Fibroblast of villous mesenchyme (primary cell): ENCODE measurements at regions not wholly inside any gene's neighbourhood (a gene's known extent, or its start where the extent isn't known, plus 50 kb on each side); places are given as distances from the start of the nearest gene placed in this dataset.

Experiments
- DNase-seq: peaks from one replicate; pipeline ENCODE4 v3.0.0-alpha.2; 2010; ENCODE audit warnings: low read depth
- H3K4me3 ChIP-seq: 2 replicates; pipeline ENCODE4 v1.5.1; 2011; ENCODE audit warnings: low read depth, mild to moderate bottlenecking, low read length
- TF ChIP-seq, protein P1 (sequence below): IDR thresholded peaks from 2 replicates; pipeline ENCODE4 v1.5.1; 2012; ENCODE audit warnings: low read depth, mild to moderate bottlenecking, low read length; ENCODE audit not compliant: insufficient read depth

DNA sequence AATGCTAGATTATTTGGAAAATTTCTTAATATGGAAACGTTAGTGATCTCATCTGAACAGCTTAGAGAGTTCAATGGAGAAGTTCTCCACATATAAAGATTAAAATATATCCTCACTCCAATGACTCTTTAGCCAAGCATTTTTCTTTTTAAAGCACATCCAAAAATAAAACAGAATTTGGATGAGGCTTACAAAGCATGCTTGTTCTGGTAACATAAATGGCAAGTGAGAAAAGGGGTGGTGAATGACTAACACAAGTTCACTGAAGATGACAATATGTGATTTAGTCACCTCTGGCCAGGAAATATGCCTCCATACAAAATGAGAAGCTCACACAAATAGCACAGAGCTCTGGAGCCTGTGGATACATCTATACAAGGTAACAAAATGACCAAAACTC is 253.0 kb downstream of the PCDH20 start:
- TF ChIP-seq, protein P1, sequence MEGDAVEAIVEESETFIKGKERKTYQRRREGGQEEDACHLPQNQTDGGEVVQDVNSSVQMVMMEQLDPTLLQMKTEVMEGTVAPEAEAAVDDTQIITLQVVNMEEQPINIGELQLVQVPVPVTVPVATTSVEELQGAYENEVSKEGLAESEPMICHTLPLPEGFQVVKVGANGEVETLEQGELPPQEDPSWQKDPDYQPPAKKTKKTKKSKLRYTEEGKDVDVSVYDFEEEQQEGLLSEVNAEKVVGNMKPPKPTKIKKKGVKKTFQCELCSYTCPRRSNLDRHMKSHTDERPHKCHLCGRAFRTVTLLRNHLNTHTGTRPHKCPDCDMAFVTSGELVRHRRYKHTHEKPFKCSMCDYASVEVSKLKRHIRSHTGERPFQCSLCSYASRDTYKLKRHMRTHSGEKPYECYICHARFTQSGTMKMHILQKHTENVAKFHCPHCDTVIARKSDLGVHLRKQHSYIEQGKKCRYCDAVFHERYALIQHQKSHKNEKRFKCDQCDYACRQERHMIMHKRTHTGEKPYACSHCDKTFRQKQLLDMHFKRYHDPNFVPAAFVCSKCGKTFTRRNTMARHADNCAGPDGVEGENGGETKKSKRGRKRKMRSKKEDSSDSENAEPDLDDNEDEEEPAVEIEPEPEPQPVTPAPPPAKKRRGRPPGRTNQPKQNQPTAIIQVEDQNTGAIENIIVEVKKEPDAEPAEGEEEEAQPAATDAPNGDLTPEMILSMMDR, result no peak
- H3K4me3 ChIP-seq, result no peak overlapping the region
- no peak for DNase-seq

DNA sequence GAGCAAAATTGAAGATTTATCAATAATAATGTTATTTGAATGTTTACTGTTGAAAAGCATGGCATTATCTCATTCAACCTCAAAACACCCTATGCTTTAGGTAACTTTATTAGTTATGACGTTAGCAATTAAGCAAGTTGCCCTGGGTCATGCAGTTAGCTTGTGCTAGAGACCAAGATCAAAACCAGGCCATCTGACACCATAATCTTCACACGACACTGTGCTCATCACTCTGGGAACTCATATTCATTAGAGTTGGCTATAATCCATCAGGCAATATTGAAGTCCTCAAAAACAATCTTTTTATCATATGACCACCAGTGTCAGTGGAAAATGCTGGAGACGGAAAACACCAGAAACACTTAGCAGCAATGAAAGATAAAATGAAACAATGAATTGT is 253.5 kb downstream of the PCDH20 start:
- DNase-seq, result no peak
- TF ChIP-seq, protein P1, result no peak
- no peak overlapping the region for H3K4me3 ChIP-seq

DNA sequence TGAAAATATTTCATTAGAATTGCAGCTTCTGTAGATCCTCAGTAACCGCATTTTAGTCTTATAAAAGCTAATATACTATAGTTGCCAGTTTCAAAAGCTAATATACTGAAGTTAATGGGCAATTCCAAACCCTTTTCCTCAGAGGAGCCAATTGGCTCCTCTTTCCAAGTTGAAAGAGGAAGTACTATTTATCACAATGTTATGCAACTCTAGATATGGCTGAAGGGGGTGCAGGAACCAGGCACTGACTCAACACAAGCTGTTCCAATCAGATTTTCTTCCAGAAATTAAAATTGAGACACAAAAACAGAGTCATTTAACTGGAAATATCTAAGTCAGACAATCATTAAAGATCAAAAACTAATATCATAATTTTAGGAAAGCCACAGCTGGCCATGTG is 258.9 kb downstream of the PCDH20 start:
- TF ChIP-seq, protein P1, result no peak
- no peak for DNase-seq
- no peak overlapping the region for H3K4me3 ChIP-seq

DNA sequence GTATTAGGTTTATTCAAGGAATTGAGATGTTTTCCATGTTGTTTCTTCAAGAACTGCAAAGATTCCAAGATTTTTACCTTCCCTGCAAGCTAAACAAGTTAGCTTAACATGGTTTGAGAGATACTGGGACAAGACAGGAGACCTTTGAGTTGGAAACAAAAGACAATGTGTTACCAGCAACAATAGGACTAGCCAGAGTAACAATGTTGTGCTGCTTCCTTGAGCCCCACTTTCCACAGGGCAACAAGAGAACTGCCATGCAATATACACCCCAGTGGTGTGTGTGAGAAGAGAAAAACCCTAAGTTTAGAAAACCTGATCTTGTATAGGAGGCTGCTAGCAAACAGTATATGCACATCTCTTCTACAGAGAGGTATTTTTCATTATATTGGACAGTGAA is 264.6 kb downstream of the PCDH20 start:
- DNase-seq, result no peak
- TF ChIP-seq, protein P1, result no peak
- H3K4me3 ChIP-seq, result no peak overlapping the region

DNA sequence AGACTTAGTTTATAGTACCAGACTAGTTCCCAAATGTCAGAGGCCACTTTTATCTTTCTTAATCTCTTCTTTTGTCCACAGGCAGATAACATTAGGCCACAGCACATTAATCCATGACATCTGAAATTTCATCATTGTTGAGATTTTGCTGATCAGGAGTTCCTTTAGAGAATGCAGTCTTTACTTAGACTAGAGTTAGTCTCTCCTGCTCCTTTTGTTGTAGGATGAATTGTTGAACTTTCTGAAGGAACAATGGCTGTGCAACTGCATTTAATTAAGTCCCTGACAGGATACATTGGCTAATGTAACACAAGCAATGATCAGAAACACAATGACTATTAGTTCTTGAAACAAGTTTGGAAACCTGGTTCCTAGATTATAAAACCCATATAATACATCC is 266.3 kb downstream of the PCDH20 start:
- no peak overlapping the region for H3K4me3 ChIP-seq
- no peak for DNase-seq
- TF ChIP-seq, protein P1, result no peak

DNA sequence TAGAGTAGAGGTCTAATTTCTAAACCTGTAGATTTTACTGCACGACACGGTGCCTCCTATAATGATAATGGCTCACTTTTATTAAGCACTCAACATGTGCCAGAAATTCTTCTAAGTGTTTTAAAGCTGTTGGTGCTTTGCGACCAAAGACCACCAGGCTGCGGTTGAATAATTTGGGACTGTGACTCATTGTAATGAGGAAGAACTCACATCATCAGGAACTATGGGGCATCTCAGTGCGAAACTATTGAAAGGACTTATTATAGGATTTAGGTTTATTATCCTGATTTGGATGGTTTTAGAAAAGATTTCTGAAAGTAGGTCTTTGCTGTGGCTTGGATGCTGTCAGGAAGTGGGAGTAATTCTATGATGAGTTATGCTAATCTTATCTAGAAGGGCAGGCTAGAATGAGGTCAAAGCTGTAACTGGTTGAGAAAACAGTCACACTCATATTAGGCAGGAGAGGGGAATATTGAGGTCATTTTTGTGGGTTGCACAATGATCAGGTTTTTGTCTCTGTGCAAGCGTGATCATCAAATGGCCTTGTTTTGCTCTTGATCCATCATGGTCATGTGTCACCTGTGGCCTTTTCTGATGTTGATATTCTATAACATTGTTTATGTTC is 266.8 kb downstream of the PCDH20 start:
- no peak for DNase-seq

DNA sequence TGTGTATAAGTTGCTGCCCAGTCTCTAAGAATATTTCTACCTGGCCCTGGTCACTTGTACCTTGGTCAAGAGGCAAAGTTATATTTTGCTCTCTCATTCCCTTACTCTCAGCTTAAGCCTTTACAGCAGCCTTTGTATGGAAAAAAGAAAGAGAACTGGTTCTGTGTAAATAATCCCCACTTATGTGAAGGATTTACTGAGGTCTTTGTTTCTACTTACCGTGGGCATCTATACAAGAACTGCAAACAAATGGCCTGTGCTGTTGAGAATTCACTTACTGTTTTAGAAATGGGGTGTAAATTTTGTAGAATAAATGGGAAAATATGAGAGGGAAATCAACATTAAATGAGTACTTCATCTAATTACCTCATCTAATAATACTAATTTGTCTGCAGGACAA is 267.4 kb downstream of the PCDH20 start:
- TF ChIP-seq, protein P1, result no peak
- no peak overlapping the region for H3K4me3 ChIP-seq
- no peak for DNase-seq

More for the DNA sequence above, 266.8 kb downstream of the PCDH20 start:
- TF ChIP-seq, protein P1, result no peak
- H3K4me3 ChIP-seq, result no peak overlapping the region
